SH-SY5Y (cell line): ENCODE measurements at regions not wholly inside any gene's neighbourhood (a gene's known extent, or its start where the extent isn't known, plus 50 kb on each side); places are given as distances from the start of the nearest gene placed in this dataset.

ENCODE experiments used
- GATA2 ChIP-seq: IDR thresholded peaks from 2 replicates; pipeline ENCODE4 v1.6.1; 2011; ENCODE audit warnings: mild to moderate bottlenecking, low read depth, low read length
- GATA3 ChIP-seq: IDR thresholded peaks from 2 replicates; pipeline ENCODE4 v1.6.1; 2011; ENCODE audit warnings: low read depth, mild to moderate bottlenecking, low read length, moderate library complexity

- no peak for TF ChIP-seq GATA3
- no peak for TF ChIP-seq GATA2
These were observed 495.1 kb downstream of the RPS24 start for GRCh38 chr10:78528749-78529204.

- TF ChIP-seq GATA3 (no peak), GATA2 (no peak)
These were observed 495.6 kb downstream of the RPS24 start for GRCh38 chr10:78529262-78529661.

GRCh38 chr10:78531088-78531487 lies 497.4 kb downstream of the RPS24 start:
- TF ChIP-seq GATA3 (no peak), GATA2 (no peak)

- no peak for TF ChIP-seq GATA2
- no peak for TF ChIP-seq GATA3
These were observed 498.9 kb downstream of the RPS24 start for GRCh38 chr10:78532480-78533042.

- TF ChIP-seq GATA2 (no peak), GATA3 (no peak)
These were observed 499.4 kb downstream of the RPS24 start for GRCh38 chr10:78533098-78533497.

- no peak for TF ChIP-seq GATA2
- TF ChIP-seq GATA3: no peak
These were observed 500.1 kb downstream of the RPS24 start for GRCh38 chr10:78533776-78534175.

GRCh38 chr10:78535716-78536218 lies 502.1 kb downstream of the RPS24 start:
- TF ChIP-seq GATA3 (no peak), GATA2 (no peak)

GRCh38 chr10:78537018-78537417 lies 503.4 kb downstream of the RPS24 start:
- TF ChIP-seq GATA2: no peak
- TF ChIP-seq GATA3: no peak

GRCh38 chr10:78539247-78539766 lies 505.6 kb downstream of the RPS24 start:
- no peak for TF ChIP-seq GATA2
- TF ChIP-seq GATA3: no peak

GRCh38 chr10:78540355-78541076 lies 506.9 kb downstream of the RPS24 start:
- no peak for TF ChIP-seq GATA2

- TF ChIP-seq GATA2 (no peak), GATA3 (no peak)
These were observed 507.9 kb downstream of the RPS24 start for GRCh38 chr10:78541481-78542140.

- TF ChIP-seq GATA2 (no peak), GATA3 (no peak)
These were observed 508.5 kb downstream of the RPS24 start for GRCh38 chr10:78542141-78542489.

GRCh38 chr10:78542521-78542920 lies 508.9 kb downstream of the RPS24 start:
- TF ChIP-seq GATA3: no peak

- TF ChIP-seq GATA3: no peak
- TF ChIP-seq GATA2: no peak
These were observed 509.5 kb downstream of the RPS24 start for GRCh38 chr10:78543031-78543748.

GRCh38 chr10:78543749-78544362 lies 510.2 kb downstream of the RPS24 start:
- TF ChIP-seq GATA3: no peak
- TF ChIP-seq GATA2: no peak
